Ovary (tissue), 7 donors: ENCODE measurements at regions not wholly inside any gene's neighbourhood (a gene's known extent, or its start where the extent isn't known, plus 50 kb on each side); places are given as distances from the start of the nearest gene placed in this dataset.

Source experiments
- DNase-seq, 5 donors: peaks; one replicate each; pipeline ENCODE4 v3.0.0-alpha.2; 2019 to 2020
- H3K27ac ChIP-seq, 2 donors: fragments of 200-600 bp; one replicate each; pipeline versions ENCODE4 v1.5.1 to v1.8.0; 2019 to 2022
- H3K27me3 ChIP-seq: fragments of 200-600 bp; one replicate; pipeline ENCODE4 v1.8.0; 2022
- H3K36me3 ChIP-seq: fragments of 200-600 bp; sonication (generic); one replicate; pipeline ENCODE4 v1.5.1; 2019
- H3K4me1 ChIP-seq: one replicate; pipeline ENCODE4 v1.8.1; 2013; ENCODE audit warnings: mild to moderate bottlenecking, moderate library complexity; ENCODE audit not compliant: insufficient read depth
- H3K4me3 ChIP-seq: fragments of 200-600 bp; sonication (generic); one replicate; pipeline ENCODE4 v1.5.1; 2017
- H3K9me3 ChIP-seq, 2 donors: fragments of 200-600 bp in 1 of 2; sonication (generic) in 1 of 2; one replicate each; pipeline versions ENCODE4 v1.5.1 to v1.8.1; 2013 to 2019; ENCODE audit warnings: mild to moderate bottlenecking in 1 of 2, moderate library complexity in 1 of 2
- CTCF ChIP-seq, 3 donors: fragments of 450-650 bp in 2 of 3; fragments of 200-600 bp in 1 of 3; IDR thresholded peaks; one replicate each; pipeline versions ENCODE4 v1.5.1 to v1.8.0; 2016 to 2022; ENCODE audit warnings: antibody characterized with exemption in 3 of 3, mild to moderate bottlenecking in 1 of 3
- EP300 ChIP-seq: sonication (generic); formaldehyde crosslinking; IDR thresholded peaks from one replicate; pipeline ENCODE4 v1.6.1; 2017; ENCODE audit warnings: antibody characterized with exemption
- POLR2A ChIP-seq: fragments of 450-650 bp; IDR thresholded peaks from one replicate; pipeline ENCODE4 v1.6.1; 2017; ENCODE audit warnings: antibody characterized with exemption, mild to moderate bottlenecking, moderate library complexity
- WGBS, 3 donors: extraction: QIAGEN DNeasy Blood & Tissue Kit in 1 of 3; methylation state at CpG; one replicate each; pipeline versions ENCODE4 v1.1.5 to v1.1.7; 2013 to 2017; 5-methylcytosine and 5-hydroxymethylcytosine counted together
- intact Hi-C, 4 donors: fragments of 100-400 bp; cut with DNase I; formaldehyde crosslinking; loops; one replicate each; pipeline versions ENCODE4 v1.11.0 to v1.15.1; 2022 to 2023
- donor health status: DM: no; HTN: no; CAD: no; lungs with moderate emphysema.
- donor health status: DM: no; HTN: no; CAD: no.
- donor health status: Bipolar disorder and iron deficiency.
- donor health status: DM: no; HTN: no; CAD: no.
- donor health status: DM: yes; HTN: yes; CAD: no.

GRCh38 chr2:136230464-136230863 lies 112.5 kb upstream of the CXCR4 start:
- DNase-seq: no peak
- intact Hi-C loops: no loop called here
- TF ChIP-seq POLR2A (no peak), CTCF (IDR thresholded peaks at IDR 0.05) (no peak), EP300 (no peak)
- H3K9me3 ChIP-seq: no peaks in the 10 kb centered on the region
- no peak overlapping the region for H3K27ac ChIP-seq
- no peaks in the 10 kb centered on the region for H3K4me1 ChIP-seq
- H3K36me3 ChIP-seq: no peaks in the 10 kb centered on the region
- H3K4me3 ChIP-seq: no peak overlapping the region
- WGBS, 3 donors: 50 to 56% (median 55%) methylated on average over 5 of the region's 5 CpGs
- no peaks in the 10 kb centered on the region for H3K27me3 ChIP-seq

GRCh38 chr2:136226903-136227302 lies 109.0 kb upstream of the CXCR4 start:
- no peak for TF ChIP-seq EP300
- TF ChIP-seq POLR2A: no peak
- no peak for TF ChIP-seq CTCF (IDR thresholded peaks at IDR 0.05)
- WGBS, 3 donors: 69 to 80% (median 78%) methylated on average over 4 of the region's 4 CpGs

GRCh38 chr2:136225950-136226835 lies 108.2 kb upstream of the CXCR4 start:
- Histone ChIP-seq H3K27me3 (no peaks in the 10 kb centered on the region), H3K4me3 (no peak overlapping the region), H3K36me3 (no peaks in the 10 kb centered on the region), H3K4me1 (no peaks in the 10 kb centered on the region), H3K27ac (no peak overlapping the region), H3K9me3 (no peaks in the 10 kb centered on the region)
- WGBS, 3 donors: 28 to 45% (median 42%) methylated on average over 7 of the region's 7 CpGs
- TF ChIP-seq POLR2A (no peak), CTCF (IDR thresholded peaks at IDR 0.05) (no peak)
- DNase-seq: no peak
- intact Hi-C loops: no loop called here

More at GRCh38 chr2:136226903-136227302, 109.0 kb upstream of the CXCR4 start:
- intact Hi-C loops: no loop called here
- no peak for DNase-seq
- Histone ChIP-seq H3K4me1 (no peaks in the 10 kb centered on the region), H3K27ac (no peak overlapping the region), H3K4me3 (no peak overlapping the region), H3K9me3 (no peaks in the 10 kb centered on the region), H3K36me3 (no peaks in the 10 kb centered on the region), H3K27me3 (no peaks in the 10 kb centered on the region)

- no peak for DNase-seq
- no peaks in the 10 kb centered on the region for H3K36me3 ChIP-seq
- TF ChIP-seq EP300: no peak
- TF ChIP-seq POLR2A: no peak
- no peak for TF ChIP-seq CTCF (IDR thresholded peaks at IDR 0.05)
- H3K4me3 ChIP-seq: no peak overlapping the region
- no peak overlapping the region for H3K27ac ChIP-seq
- 92 to 94% (median 92%) methylated on average over 7 of the region's 7 CpGs for WGBS, 3 donors
- no peaks in the 10 kb centered on the region for H3K4me1 ChIP-seq
- H3K27me3 ChIP-seq: no peaks in the 10 kb centered on the region
- H3K9me3 ChIP-seq: no peaks in the 10 kb centered on the region
- intact Hi-C loops: no loop called here
These were observed 105.3 kb upstream of the CXCR4 start for GRCh38 chr2:136223274-136223673.
